ENCODE measurements at regions not wholly inside any gene's neighbourhood (a gene's known extent, or its start where the extent isn't known, plus 50 kb on each side); places are given as distances from the start of the nearest gene placed in this dataset.
"Not testable (repeated sequence)": the region's sequence is repeated elsewhere in the genome, so short reads cannot be mapped to it uniquely, and the experiment has no call there.

DNA sequence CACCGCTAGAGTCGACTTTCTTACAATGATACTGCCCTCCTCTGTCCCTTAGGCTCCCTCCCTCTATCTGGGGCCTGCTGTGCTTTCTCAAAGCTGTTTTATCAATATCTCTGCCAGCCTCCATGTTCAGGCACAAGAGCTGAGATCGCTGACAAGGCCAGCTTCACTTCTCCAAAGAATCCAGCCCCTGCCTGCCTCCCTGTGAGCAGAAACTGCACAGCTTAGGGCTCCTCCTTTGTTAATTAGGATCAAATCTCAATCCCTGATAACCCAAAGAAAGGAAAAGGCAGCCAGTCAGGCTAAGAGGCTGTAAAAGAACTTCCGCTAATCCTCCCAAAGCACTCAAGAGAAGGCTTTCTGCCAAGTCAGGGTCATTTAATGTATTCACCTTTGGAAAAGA is 616.0 kb upstream of the CDH11 start:
- no peaks in the 10 kb centered on the region for H3K9me2 ChIP-seq (replicated peaks; ENCODE audit: control insufficient read depth, low read length)
- no peak overlapping the region for H3K4me2 ChIP-seq (ENCODE audit: low read length)
- H3K9me3 ChIP-seq (ENCODE audit: control insufficient read depth, insufficient read depth, low read length), result no peaks in the 10 kb centered on the region
- no peaks in the 10 kb centered on the region for H3F3A ChIP-seq (ENCODE audit: control insufficient read depth, insufficient read depth)
- H3K36me3 ChIP-seq (ENCODE audit: control insufficient read depth, low read length), result no peaks in the 10 kb centered on the region
- H3K27me3 ChIP-seq (ENCODE audit: control insufficient read depth, low read length), result no peaks in the 10 kb centered on the region
- no peaks in the 10 kb centered on the region for H3K79me2 ChIP-seq (ENCODE audit: control insufficient read depth, low read length)
- H3K4me1 ChIP-seq (ENCODE audit: control insufficient read depth, low read length), result no peaks in the 10 kb centered on the region
- H4K20me1 ChIP-seq (ENCODE audit: control insufficient read depth, insufficient read depth, low read depth, low read length), result no peaks in the 10 kb centered on the region
- H3K4me3 ChIP-seq (ENCODE audit: low read length), result no peak overlapping the region
- TF ChIP-seq EZH2phosphoT487 (IDR thresholded peaks at IDR 0.05; ENCODE audit: borderline replicate concordance, low read length), result no peak
- TF ChIP-seq, protein P1, sequence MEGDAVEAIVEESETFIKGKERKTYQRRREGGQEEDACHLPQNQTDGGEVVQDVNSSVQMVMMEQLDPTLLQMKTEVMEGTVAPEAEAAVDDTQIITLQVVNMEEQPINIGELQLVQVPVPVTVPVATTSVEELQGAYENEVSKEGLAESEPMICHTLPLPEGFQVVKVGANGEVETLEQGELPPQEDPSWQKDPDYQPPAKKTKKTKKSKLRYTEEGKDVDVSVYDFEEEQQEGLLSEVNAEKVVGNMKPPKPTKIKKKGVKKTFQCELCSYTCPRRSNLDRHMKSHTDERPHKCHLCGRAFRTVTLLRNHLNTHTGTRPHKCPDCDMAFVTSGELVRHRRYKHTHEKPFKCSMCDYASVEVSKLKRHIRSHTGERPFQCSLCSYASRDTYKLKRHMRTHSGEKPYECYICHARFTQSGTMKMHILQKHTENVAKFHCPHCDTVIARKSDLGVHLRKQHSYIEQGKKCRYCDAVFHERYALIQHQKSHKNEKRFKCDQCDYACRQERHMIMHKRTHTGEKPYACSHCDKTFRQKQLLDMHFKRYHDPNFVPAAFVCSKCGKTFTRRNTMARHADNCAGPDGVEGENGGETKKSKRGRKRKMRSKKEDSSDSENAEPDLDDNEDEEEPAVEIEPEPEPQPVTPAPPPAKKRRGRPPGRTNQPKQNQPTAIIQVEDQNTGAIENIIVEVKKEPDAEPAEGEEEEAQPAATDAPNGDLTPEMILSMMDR (IDR thresholded peaks at IDR 0.05; ENCODE audit: low read depth, low read length, poor library complexity, severe bottlenecking), result no peak
- H3K27ac ChIP-seq (ENCODE audit: low read depth, low read length), result no peak overlapping the region

DNA sequence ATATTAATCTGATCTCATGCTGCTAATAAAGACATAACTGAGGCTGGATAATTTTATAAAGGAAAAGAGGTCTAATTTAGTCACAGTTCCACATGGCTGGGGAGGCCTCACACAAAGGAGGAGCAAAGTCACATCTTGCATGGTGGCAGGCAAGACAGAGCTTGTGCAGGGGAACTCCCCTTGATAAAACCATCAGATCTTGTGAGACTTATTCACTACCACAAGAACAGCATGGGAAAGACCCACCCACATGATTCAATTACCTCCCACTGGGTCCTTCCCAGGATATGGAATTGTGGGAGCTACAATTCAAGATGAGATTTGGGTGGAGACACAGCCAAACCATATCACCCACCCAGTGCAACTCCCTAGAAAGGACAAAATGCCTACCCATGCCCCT is 613.8 kb upstream of the CDH11 start:
- H3K27ac ChIP-seq (ENCODE audit: low read depth, low read length); H3K4me3 ChIP-seq (ENCODE audit: low read length); H3K79me2 ChIP-seq (ENCODE audit: control insufficient read depth, low read length); H3K4me1 ChIP-seq (ENCODE audit: control insufficient read depth, low read length); H3F3A ChIP-seq (ENCODE audit: control insufficient read depth, insufficient read depth); H3K4me2 ChIP-seq (ENCODE audit: low read length); H3K9me3 ChIP-seq (ENCODE audit: control insufficient read depth, insufficient read depth, low read length); H3K36me3 ChIP-seq (ENCODE audit: control insufficient read depth, low read length); H3K27me3 ChIP-seq (ENCODE audit: control insufficient read depth, low read length); H3K9me2 ChIP-seq (replicated peaks; ENCODE audit: control insufficient read depth, low read length); H4K20me1 ChIP-seq (ENCODE audit: control insufficient read depth, insufficient read depth, low read depth, low read length): not testable (repeated sequence)

DNA sequence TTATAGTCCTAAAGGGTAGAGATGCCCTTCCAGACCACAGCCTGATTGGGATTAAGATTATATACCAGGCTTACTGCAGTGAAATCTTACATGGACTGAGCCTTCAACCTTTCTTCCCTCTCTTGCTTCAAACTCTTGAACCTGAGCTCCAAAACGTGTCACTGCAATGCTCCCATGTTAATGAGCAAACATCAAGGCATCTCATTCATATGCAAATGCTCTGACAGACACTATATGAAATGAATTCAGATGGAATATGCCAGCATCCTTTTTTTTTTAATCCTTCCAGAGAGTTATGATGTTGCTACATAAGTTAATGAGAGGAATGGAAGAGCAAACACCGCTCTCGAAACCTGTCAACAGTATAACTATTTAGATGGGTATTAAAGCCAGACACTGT is 611.9 kb upstream of the CDH11 start:
- no peaks in the 10 kb centered on the region for H3K36me3 ChIP-seq (ENCODE audit: control insufficient read depth, low read length)
- no peaks in the 10 kb centered on the region for H3K27me3 ChIP-seq (ENCODE audit: control insufficient read depth, low read length)
- no peak for TF ChIP-seq EZH2phosphoT487 (IDR thresholded peaks at IDR 0.05; ENCODE audit: borderline replicate concordance, low read length)
- TF ChIP-seq, protein P1 (IDR thresholded peaks at IDR 0.05; ENCODE audit: low read depth, low read length, poor library complexity, severe bottlenecking), result no peak
- H3K79me2 ChIP-seq (ENCODE audit: control insufficient read depth, low read length), result no peaks in the 10 kb centered on the region
- H3K9me3 ChIP-seq (ENCODE audit: control insufficient read depth, insufficient read depth, low read length), result no peaks in the 10 kb centered on the region
- no peak overlapping the region for H3K4me2 ChIP-seq (ENCODE audit: low read length)
- no peaks in the 10 kb centered on the region for H4K20me1 ChIP-seq (ENCODE audit: control insufficient read depth, insufficient read depth, low read depth, low read length)
- no peak overlapping the region for H3K4me3 ChIP-seq (ENCODE audit: low read length)
- no peaks in the 10 kb centered on the region for H3F3A ChIP-seq (ENCODE audit: control insufficient read depth, insufficient read depth)
- no peaks in the 10 kb centered on the region for H3K4me1 ChIP-seq (ENCODE audit: control insufficient read depth, low read length)
- no peak overlapping the region for H3K27ac ChIP-seq (ENCODE audit: low read depth, low read length)
- no peaks in the 10 kb centered on the region for H3K9me2 ChIP-seq (replicated peaks; ENCODE audit: control insufficient read depth, low read length)

DNA sequence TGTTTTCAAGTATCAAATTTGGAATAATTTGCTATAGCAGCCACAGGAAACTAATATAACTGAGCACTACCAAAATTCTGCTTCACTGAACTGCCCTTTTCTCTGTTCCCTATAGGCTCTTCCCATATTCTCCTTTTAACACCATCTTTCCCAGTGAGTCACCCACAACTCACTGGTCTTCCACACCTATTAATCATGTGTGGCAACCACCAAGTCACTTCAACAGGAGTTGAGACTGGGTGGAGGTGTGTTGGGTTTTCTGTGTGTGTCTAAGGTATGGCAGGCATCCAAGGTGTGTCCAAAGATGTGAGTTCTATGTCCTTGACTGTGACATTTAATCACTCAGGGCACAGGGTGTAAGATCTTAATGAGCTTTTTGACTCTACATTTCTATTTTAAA is 610.0 kb upstream of the CDH11 start:
- Histone ChIP-seq H3K27me3 (ENCODE audit: control insufficient read depth, low read length) (no peaks in the 10 kb centered on the region), H3K36me3 (ENCODE audit: control insufficient read depth, low read length) (no peaks in the 10 kb centered on the region), H3K4me2 (ENCODE audit: low read length) (no peak overlapping the region), H3K4me3 (ENCODE audit: low read length) (no peak overlapping the region), H3K27ac (ENCODE audit: low read depth, low read length) (no peak overlapping the region), H3K9me2 (replicated peaks; ENCODE audit: control insufficient read depth, low read length) (no peaks in the 10 kb centered on the region), H3K4me1 (ENCODE audit: control insufficient read depth, low read length) (no peaks in the 10 kb centered on the region), H3K9me3 (ENCODE audit: control insufficient read depth, insufficient read depth, low read length) (no peaks in the 10 kb centered on the region), H4K20me1 (ENCODE audit: control insufficient read depth, insufficient read depth, low read depth, low read length) (no peaks in the 10 kb centered on the region), H3K79me2 (ENCODE audit: control insufficient read depth, low read length) (no peaks in the 10 kb centered on the region), H3F3A (ENCODE audit: control insufficient read depth, insufficient read depth) (no peaks in the 10 kb centered on the region)
- TF ChIP-seq EZH2phosphoT487 (IDR thresholded peaks at IDR 0.05; ENCODE audit: borderline replicate concordance, low read length), result no peak
- TF ChIP-seq, protein P1 (IDR thresholded peaks at IDR 0.05; ENCODE audit: low read depth, low read length, poor library complexity, severe bottlenecking), result no peak

Measured in DOHH2 (cell line).